HG03064 (cell line): ENCODE measurements at regions not wholly inside any gene's neighbourhood (a gene's known extent, or its start where the extent isn't known, plus 50 kb on each side); places are given as distances from the start of the nearest gene placed in this dataset.
"Not testable (repeated sequence)": the region's sequence is repeated elsewhere in the genome, so short reads cannot be mapped to it uniquely, and the experiment has no call there.

ENCODE experiments used
- ATAC-seq: cut with Tn5 transposase; IDR thresholded peaks from one replicate; pipeline ENCODE4 v1.9.1; 2021; ENCODE audit warnings: low read depth; ENCODE audit not compliant: unreplicated experiment

DNA sequence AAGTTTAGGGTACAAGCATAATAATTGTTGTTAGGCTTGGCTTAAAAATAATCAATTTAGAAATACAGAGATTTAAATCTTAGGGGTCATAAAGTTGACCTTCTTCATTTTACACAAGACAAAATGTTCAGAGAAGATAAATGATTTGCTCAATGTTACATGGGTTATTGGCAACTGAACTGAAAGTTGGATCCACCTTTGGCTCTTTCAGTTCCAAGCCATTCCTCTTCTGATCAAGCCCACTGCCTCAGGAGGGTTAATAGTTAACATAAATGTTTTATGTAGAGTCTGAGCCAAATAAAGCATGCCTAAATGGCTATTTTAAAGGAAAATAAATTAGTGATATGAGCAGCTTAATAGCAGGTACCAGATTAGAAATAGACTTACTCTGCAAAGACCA, 79.1 kb upstream of the RHOBTB1 start:
- no peak for ATAC-seq

GRCh38 chr10:61021926-61022325, 77.9 kb upstream of the RHOBTB1 start:
- no peak for ATAC-seq

DNA sequence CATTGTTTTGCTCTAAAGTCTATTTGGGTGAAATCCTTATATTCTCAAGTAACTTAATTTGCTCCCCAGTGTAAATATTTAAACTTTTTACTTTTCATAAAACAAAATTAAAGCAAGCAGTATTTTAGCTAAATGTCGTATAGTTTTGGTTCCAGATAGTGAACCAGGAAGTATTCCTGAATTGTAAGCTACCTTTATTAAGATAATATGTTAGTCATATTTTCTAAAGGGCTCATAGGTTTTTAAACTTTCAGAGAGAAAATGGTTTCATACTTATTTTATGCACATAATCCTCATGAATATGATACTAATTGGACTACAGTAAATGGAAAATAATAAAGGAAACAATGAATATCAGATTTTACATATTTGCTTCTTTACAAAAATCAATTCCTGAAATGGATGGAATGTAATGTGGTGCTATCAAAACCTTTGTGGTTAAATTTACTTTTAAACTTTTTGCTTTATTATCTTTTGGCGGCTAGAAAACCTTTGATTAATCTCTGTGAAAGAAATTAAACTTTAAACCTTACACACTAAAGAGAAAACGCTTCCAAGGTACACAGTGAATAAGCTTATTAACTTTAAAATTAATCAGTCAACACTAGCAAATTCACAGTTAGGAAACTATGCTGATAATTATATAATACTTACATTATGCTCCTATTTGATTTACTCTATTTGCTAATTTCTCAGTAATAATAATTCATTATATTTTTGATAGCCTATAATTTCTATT, 76.6 kb upstream of the RHOBTB1 start:
- ATAC-seq: no peak

GRCh38 chr10:61018146-61018545, 74.2 kb upstream of the RHOBTB1 start:
- no peak for ATAC-seq

DNA sequence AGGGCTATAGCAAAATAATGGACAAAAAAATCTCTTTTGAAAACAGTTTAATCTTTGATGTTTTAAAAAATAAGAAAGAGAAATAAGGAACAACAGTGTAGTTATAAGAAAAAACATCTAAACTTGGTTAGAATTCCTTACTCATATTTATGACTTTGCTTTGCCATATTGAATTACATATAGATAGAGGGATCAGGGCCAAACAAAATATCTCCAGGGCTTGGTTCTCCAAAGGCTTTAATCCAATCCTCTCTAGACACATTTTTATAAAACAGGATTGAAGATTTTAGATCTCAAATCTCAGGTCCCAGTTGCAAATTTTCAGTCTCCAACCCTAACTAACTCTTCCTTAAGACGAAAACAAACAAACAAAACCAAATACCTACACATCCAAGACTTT, 72.6 kb upstream of the RHOBTB1 start:
- no peak for ATAC-seq

DNA sequence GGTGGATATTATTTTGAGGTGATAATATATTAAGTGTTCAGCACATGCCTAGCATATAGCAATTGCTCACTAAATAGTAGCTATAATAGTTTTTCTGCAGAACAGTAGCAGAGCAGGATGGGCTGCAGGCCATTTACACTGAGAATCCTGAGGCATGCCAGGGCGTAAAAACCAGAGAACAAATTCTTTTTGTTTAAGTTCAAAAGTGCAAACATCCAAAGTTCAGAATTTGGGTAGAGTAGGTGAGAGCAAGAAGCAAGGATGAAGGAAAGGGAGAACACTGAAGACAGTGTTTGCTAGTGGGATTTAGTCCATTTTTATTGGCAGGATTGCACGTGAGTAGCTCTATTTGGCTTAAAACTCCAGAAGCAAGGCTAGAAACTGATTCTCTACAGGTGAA, 72.0 kb upstream of the RHOBTB1 start:
- no peak for ATAC-seq

- ATAC-seq: no peak
Measured at GRCh38 chr10:61010863-61011262, 66.9 kb upstream of the RHOBTB1 start.

GRCh38 chr10:61003069-61003468, 59.1 kb upstream of the RHOBTB1 start:
- not testable (repeated sequence) for ATAC-seq

DNA sequence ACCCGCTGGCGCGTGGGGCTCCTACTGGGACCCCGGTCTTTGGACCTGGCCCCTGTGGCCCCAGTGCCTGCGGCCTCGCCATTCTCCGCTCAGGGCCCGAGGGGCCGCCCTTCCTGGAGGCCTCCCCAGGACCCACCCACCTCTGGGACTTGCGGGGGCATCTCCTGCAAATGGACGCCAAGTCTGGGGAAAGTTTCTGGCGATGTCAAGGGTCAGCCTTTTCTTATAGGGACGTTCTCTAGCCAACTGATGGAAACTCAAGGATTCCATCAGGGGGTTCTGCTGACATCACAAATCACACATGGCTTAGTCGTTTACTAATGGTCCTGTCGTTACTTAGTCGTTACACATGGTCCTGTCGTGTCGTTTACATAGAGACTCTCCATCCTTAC, 57.7 kb upstream of the RHOBTB1 start:
- no peak for ATAC-seq

- no peak for ATAC-seq
Measured at GRCh38 chr10:61000769-61001730, 57.1 kb upstream of the RHOBTB1 start.

DNA sequence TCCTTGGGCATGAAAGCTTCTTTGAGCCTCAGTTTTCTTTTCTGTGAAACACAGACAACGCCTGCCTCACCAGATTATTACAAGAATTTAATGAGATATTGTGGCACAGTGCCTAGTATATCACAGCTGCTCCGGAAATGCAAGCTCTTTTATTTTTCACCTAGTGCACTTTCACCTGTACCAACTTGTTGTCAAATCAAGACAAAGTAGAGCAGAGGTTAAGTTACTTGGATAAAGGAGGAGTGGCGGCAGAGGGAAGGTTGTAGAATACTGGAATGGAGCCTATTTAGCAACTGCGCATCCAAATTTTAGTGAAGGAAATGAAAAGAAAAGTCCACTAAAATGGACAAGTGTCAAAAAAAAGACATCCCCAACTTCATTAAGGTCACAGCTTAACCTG, 54.9 kb upstream of the RHOBTB1 start:
- ATAC-seq: no peak

DNA sequence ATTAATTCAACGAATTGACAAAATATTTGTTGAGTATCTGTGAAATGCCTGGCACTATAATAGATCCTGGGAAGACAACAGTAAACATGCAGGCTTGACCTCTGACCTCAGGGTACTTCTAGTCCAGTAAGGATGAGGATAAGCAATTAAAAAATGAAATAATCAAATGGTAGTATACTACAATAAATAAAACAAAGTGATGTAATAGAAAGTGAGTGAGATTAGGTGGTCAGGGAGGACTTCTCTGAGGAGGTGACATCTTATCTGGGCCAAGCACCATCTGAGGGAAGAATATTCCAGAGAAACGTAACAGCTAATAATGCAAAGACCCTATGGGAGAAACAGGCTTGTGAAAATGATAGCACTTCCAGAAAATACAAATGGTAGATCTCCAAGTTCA, 50.1 kb upstream of the RHOBTB1 start:
- no peak for ATAC-seq
